ENCODE measurements at regions not wholly inside any gene's neighbourhood (a gene's known extent, or its start where the extent isn't known, plus 50 kb on each side); places are given as distances from the start of the nearest gene placed in this dataset.

- H3K27me3 Mint-ChIP-seq (ENCODE audit: low read depth), result peaks cover 13% of the 10 kb centered on the region
- no peak overlapping the region for H3K27ac Mint-ChIP-seq
- H3K4me1 Mint-ChIP-seq, result no peaks in the 10 kb centered on the region
- no peaks in the 10 kb centered on the region for H3K36me3 Mint-ChIP-seq (ENCODE audit: low read depth)
- TF ChIP-seq, protein P1, sequence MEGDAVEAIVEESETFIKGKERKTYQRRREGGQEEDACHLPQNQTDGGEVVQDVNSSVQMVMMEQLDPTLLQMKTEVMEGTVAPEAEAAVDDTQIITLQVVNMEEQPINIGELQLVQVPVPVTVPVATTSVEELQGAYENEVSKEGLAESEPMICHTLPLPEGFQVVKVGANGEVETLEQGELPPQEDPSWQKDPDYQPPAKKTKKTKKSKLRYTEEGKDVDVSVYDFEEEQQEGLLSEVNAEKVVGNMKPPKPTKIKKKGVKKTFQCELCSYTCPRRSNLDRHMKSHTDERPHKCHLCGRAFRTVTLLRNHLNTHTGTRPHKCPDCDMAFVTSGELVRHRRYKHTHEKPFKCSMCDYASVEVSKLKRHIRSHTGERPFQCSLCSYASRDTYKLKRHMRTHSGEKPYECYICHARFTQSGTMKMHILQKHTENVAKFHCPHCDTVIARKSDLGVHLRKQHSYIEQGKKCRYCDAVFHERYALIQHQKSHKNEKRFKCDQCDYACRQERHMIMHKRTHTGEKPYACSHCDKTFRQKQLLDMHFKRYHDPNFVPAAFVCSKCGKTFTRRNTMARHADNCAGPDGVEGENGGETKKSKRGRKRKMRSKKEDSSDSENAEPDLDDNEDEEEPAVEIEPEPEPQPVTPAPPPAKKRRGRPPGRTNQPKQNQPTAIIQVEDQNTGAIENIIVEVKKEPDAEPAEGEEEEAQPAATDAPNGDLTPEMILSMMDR (IDR thresholded peaks at IDR 0.05; ENCODE audit: unreplicated experiment in 3 of 3), result no peak
- peaks cover 4% of the 10 kb centered on the region for H3K9me3 Mint-ChIP-seq
- H3K4me3 Mint-ChIP-seq, result no peak overlapping the region
These were observed 93.4 kb upstream of the ESRRB start for GRCh38 chr14:76282581-76282980.

DNA sequence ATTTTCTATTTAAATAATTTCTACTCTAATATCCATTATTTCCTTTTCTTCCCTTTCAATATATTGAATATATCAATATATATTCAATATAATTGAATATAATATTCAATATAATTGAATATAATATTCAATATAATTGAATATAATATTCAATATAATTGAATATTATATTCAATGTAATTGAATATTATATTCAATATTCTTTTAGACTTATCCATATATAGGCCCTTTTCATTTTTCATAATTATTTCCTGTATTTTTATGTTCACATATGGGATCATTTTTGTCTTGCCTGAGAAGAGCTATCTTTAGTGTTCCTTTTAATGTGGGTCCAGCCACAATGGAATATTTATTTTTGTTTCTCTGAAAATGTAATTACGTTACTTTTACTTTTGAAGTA lies 88.9 kb upstream of the ESRRB start:
- Mint-ChIP-seq H3K4me1 (no peaks in the 10 kb centered on the region), H3K27me3 (ENCODE audit: low read depth) (no peaks in the 10 kb centered on the region), H3K9me3 (peaks cover 6% of the 10 kb centered on the region), H3K4me3 (no peak overlapping the region), H3K36me3 (ENCODE audit: low read depth) (no peaks in the 10 kb centered on the region), H3K27ac (no peak overlapping the region)
- TF ChIP-seq, protein P1 (IDR thresholded peaks at IDR 0.05; ENCODE audit: unreplicated experiment in 3 of 3), result no peak

DNA sequence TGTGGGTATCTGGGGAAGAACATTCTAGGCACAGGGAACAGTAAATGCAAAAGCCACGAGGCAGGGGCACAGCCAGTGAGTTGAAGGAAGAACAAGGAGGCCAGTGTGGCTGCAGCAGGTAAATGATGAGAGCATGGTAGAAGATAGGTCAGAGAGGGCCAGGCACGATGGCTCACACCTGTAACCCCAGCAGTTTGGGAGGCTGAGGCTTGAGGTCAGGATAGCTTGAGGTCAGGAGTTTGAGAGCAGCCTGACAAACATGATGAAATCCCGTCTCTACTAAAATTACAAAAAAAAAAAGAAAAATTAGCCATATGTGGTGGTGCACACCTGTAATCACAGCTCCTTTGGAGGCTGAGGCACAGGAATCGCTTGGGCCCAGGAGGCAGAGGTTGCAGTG lies 86.7 kb upstream of the ESRRB start:
- H3K36me3 Mint-ChIP-seq (ENCODE audit: low read depth), result no peaks in the 10 kb centered on the region
- peaks cover 6% of the 10 kb centered on the region for H3K4me1 Mint-ChIP-seq
- no peak overlapping the region for H3K4me3 Mint-ChIP-seq
- peaks cover 2% of the 10 kb centered on the region for H3K9me3 Mint-ChIP-seq
- no peaks in the 10 kb centered on the region for H3K27me3 Mint-ChIP-seq (ENCODE audit: low read depth)
- no peak overlapping the region for H3K27ac Mint-ChIP-seq
- TF ChIP-seq, protein P1 (IDR thresholded peaks at IDR 0.05; ENCODE audit: unreplicated experiment in 3 of 3), result no peak

- Mint-ChIP-seq H3K4me1 (peaks cover 6% of the 10 kb centered on the region), H3K27ac (no peak overlapping the region), H3K27me3 (ENCODE audit: low read depth) (no peaks in the 10 kb centered on the region), H3K36me3 (ENCODE audit: low read depth) (no peaks in the 10 kb centered on the region), H3K4me3 (no peak overlapping the region), H3K9me3 (peaks cover 2% of the 10 kb centered on the region)
- TF ChIP-seq, protein P1 (IDR thresholded peaks at IDR 0.05; ENCODE audit: unreplicated experiment in 3 of 3), result no peak
These were observed 83.4 kb upstream of the ESRRB start for GRCh38 chr14:76292561-76292960.

DNA sequence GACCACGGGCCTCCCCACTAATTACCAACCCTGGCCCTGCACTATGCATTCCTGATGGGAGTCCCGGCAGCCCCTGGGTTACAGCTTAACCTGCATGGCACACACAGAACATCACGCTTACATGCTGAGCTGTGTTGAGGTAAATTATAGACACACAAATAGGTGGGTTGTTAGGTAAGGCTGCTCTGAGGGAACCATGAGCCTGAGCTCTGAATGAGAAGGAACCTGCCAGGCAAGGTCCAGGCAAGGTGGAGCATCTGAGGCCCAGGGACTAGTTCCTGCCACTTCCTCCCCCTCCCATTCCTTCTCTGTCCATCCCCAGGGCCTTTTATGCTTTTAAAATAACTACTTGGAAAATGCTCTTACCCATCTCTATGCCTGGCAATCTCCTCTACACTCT lies 82.7 kb upstream of the ESRRB start:
- H3K27ac Mint-ChIP-seq, result peak overlapping the region; percentile 33 to 96 (median 64)

GRCh38 chr14:76293923-76294322 lies 82.0 kb upstream of the ESRRB start:
- TF ChIP-seq, protein P1 (IDR thresholded peaks at IDR 0.05; ENCODE audit: unreplicated experiment in 3 of 3), result no peak
- peaks cover 13% of the 10 kb centered on the region for H3K27me3 Mint-ChIP-seq (ENCODE audit: low read depth)
- H3K27ac Mint-ChIP-seq, result peak overlapping the region; percentile 33 to 96 (median 64)
- no peak overlapping the region for H3K4me3 Mint-ChIP-seq
- H3K4me1 Mint-ChIP-seq, result peaks cover 6% of the 10 kb centered on the region
- peaks cover 3% of the 10 kb centered on the region for H3K9me3 Mint-ChIP-seq
- no peaks in the 10 kb centered on the region for H3K36me3 Mint-ChIP-seq (ENCODE audit: low read depth)

More for the DNA sequence above, 82.7 kb upstream of the ESRRB start:
- Mint-ChIP-seq H3K4me1 (peaks cover 6% of the 10 kb centered on the region), H3K27me3 (ENCODE audit: low read depth) (peaks cover 7% of the 10 kb centered on the region), H3K4me3 (no peak overlapping the region), H3K9me3 (no peaks in the 10 kb centered on the region), H3K36me3 (ENCODE audit: low read depth) (no peaks in the 10 kb centered on the region)
- TF ChIP-seq, protein P1 (IDR thresholded peaks at IDR 0.05; ENCODE audit: unreplicated experiment in 3 of 3), result no peak

Measured in nephron (organoid).